Activated CD4-positive, alpha-beta T cell treated with anti-CD3 and anti-CD28 coated beads, Interleukin-2, amount 50 U/mL, for 4 hours (primary cell): ENCODE measurements at regions not wholly inside any gene's neighbourhood (a gene's known extent, or its start where the extent isn't known, plus 50 kb on each side); places are given as distances from the start of the nearest gene placed in this dataset.
"Not testable (repeated sequence)": the region's sequence is repeated elsewhere in the genome, so short reads cannot be mapped to it uniquely, and the experiment has no call there.

ENCODE experiments used
- DNase-seq, 2 experiments: peaks; one replicate each; pipeline ENCODE4 v3.0.0-alpha.2; 2020

DNA sequence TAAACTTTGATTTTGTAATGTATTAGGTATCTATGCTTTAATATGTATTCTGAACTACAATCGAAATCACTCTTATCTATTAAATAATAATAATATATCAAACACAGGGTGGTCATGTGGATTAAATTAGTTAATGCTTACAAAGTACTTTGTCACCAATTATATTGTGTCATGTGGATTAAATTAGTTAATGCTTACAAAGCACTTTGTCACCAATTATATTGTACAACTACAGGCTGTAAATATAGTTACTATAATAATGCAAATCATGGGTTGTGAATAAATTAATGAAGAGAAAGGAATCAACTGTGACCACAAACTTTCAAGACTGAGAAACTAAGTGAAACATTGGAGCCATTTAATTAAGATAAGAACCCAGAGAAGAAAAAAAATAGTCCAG lies 1929.1 kb upstream of the PCDH20 start:
- DNase-seq: no peak

DNA sequence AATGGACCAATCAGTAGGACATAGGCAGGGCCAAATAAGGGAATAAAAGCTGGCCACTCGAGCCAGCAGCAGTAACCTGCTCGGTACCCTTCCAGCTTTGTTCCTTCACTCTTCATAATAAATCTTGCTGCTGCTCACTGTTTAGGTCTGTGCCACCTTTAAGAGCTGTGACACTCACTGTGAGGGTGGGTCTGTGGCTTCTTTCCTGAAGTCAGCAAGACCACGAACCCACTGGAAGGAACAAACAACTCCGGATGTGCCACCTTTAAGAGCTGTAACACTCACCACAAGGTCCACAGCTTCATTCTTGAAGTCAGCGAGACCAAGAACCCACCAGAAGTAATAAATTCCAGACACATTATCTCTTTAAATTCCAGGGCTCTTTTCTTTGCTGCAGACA lies 1922.3 kb upstream of the PCDH20 start:
- DNase-seq: no peak

DNA sequence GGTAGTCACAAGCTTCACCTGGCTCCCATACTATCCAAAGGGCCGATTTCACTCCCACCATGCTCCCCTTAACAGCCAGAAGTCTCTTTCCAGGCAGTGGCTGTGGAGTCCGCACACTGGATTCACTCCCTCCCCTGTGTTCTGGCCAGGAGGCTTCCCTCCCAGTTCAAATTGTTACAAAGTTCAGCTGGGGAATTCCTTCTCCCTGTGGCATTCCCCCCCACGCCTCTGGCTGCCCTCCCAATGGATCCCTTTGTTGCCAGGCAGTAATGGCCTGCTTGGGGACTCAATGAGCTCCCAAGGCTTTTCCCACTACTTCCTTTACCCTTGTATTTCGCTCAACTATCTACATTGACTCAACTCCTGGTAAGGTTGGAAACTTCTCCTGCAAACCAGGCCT lies 1921.4 kb upstream of the PCDH20 start:
- DNase-seq: no peak

DNA sequence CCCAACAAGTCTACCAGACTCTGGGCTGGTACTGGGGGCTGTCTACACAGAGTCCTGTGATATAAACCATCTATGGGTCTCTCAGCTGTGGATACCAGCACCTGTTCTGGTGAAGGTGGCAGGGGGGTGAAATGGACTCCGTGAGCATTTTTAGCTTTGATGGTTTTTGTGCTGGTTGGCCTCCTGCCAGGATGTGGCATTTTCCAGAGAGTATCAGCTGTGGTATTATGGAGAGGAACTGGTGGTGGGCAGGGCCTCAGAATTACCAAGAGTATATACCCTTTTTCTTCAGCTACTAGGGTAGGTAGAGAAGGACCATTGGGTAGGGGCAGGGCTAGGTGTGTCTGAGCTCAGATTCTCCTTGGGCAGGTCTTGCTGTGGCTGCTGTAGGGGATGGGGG lies 1920.9 kb upstream of the PCDH20 start:
- no peak for DNase-seq

DNA sequence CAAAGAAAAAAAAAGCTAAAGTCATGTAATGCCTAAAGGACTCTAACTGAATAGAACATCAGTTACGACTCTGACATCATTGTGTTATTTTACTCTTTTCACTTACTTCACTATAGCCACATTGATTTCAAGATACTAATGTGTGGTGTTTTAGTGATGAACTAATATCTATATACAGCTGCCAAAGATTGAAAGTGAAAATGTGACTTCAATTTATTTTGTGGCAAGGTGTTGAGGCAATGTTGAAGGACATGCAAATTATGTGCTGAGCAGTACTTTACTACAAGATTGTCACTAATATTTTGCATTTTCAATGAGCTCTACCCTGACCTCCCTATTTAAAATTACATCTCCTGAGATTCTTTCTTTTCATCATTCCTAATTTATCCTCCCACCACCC lies 1911.9 kb upstream of the PCDH20 start:
- no peak for DNase-seq

DNA sequence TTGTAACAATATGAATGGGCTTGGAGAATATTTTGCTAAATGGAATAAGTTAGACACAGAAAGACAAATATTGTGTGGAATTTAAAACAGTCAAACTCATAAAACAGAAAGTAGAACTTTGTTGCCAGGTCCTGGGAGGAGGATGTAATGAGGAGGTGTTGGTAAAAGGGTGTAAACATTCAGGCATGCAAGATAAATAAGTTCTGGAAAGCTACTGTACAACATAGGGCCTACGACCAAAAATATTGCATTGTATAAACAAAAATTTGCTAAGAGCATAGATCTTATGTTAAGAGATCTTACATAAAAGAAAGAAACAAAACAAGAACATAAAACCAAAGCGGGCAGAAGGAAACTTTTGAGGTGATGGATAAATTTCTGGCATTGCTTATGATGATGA lies 1907.8 kb upstream of the PCDH20 start:
- no peak for DNase-seq

DNA sequence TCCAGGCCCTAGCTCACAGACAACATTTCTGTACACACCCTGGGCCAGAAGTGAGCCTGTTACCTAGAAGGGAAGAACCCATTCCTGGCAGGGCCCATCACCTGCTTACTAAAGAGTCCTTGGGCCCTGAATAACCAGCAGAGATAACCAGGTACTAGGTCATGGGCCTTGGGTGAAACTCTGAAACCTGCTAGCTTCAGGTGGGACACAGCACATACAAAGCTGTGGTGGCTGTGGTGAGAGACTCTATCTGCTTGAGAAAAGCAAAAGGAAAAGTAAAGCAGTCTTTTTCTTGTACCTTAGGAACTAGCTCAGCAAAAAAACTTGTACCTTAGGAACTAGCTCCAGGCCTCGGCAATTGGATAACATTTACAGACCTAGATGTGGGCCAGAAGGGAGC lies 1895.9 kb upstream of the PCDH20 start:
- DNase-seq: no peak

DNA sequence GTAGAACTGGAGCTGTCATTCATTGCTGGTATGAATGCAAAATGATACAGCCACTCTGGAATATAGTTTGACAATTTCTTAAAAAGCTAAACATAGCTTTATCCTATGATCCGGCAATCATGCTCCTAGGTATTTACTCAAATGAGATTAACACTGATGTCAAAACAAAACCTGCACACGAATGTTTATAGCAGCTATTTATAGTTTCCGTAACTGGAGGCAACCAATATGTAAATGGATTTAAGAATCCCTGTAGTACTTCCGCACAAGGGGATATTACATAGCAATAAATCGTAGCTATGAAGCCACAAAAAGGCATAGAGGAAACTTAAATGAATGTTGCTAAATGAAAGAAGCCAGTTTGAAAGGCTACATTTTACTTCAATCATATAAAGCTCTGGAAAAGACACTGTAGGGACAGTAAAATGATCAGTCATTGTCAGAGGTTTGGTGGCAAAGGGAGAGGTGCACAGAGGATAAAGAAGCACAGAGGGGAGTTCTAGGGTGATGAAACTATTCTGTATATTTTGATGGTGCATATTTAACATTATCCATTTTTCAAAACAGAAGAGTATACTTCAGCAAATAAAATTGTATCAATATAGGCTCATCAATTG lies 1893.0 kb upstream of the PCDH20 start:
- DNase-seq: no peak

DNA sequence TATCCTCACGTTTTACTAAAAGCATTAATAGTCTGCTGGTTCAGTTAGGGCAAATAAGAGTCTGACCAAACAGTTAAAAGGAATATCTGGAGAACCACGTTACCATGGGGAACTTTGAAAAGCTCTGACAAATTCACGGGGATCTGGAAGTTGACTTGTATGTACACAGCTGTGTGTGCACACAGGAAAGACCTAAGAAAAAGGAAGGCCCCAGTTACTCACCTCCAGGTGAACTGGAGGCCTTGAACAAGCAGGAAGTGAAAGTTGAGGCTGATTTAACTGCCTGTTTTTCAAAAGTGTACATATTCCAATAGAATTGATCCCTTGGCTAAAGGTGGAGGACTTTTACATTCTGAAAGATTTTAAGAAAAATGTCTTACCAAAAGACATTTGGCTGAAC lies 1891.6 kb upstream of the PCDH20 start:
- DNase-seq: no peak

DNA sequence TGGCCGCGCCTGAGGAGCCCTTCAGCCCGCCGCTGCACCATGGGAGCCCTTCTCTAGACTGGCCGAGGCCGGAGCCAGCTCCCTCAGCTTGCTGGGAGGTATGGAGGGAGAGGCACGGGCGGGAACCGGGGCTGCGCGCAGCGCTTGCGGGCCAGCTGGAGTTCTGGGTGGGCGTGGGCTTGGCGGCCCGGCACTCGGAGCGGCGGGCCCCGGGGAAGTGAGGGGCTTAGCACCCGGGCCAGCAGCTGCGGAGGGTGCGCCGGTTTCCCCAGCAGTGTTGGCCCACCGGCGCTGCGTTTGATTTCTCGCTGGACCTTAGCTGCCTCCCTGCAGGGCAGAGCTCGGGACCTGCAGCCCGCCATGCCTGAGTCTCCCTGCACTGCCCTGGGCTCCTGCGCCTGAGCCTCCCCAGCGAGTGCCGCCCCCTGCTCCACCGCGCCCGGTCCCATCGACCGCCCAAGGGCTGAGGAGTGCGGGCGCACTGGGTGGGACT lies 1890.0 kb upstream of the PCDH20 start:
- no peak for DNase-seq

DNA sequence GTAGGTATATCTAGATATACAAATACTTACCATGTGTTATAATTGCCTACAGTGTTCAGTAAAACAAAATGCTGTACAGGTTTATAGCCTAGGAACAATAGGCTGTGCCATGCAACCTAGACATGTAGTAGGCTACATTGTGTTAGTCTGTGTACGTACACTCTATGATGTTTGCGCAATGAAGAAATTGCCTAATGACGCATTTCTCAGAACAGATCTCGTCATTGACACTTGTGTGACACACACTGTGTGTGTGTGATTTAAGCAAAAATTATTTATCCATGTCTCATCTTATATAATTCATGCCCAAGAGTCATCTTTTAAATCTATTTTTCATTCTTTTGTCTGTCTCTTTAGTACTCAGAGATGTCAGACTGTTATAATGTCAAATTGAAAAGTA lies 1888.8 kb upstream of the PCDH20 start:
- no peak for DNase-seq

DNA sequence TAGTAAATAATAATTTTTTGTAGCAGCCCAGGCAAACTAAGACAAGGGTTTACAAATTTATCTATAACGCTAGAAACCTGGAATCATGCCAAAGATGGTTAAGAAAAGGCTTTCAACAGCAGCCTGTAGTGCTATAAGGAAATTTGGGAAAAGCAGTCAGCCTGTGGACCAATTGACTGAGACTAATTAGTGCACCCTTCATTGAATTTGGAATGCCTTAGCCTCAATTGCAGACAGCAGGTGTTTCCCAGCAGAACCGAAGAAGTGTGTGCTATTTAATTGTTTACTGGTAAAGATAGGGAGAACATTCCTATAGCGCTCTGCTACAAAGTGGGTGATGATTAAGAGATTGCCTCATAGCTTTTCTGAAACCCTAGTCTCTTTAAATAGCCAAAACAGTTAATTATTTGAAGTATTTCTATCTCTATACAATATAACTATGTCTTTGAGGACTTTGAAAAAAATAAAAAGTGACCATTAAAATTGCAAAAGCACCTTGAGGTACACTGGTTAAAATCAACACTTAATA lies 1884.3 kb upstream of the PCDH20 start:
- no peak for DNase-seq

DNA sequence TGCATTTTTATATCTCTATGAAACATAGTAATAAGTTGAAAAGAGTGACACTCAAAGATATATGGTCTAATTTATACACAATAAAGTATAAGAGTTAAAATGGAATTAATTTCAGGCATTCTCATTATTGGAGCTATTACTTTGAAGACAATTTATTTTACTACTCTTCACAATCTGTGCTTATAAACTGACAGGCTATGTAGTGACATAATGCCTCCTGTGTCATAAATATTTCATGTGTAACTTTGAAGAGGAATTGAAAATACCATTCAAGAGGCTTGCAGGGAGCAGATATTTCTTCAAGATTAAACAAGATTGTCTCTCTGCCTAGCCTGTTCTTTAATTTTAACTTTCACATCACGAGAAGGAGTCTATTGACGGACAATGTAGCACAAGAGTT lies 1881.5 kb upstream of the PCDH20 start:
- no peak for DNase-seq

DNA sequence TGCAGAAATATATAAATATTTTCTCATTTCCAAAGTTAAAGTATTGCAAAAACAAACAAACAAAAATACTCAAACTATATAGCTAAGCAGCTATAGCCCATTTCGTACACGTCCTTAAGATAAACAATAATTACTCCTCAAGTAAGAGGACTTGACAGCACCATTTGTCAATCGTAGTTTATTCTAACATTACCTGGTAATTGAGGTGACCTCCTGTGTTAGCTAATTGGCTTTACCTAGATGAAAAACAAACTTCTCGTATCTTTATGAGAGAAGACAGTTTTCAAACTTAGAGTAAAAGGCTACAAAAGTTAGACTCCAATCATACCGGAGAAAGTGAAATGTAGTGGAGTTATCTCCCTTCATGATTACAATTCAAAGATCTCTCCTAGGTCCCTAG lies 1876.1 kb upstream of the PCDH20 start:
- DNase-seq: no peak

DNA sequence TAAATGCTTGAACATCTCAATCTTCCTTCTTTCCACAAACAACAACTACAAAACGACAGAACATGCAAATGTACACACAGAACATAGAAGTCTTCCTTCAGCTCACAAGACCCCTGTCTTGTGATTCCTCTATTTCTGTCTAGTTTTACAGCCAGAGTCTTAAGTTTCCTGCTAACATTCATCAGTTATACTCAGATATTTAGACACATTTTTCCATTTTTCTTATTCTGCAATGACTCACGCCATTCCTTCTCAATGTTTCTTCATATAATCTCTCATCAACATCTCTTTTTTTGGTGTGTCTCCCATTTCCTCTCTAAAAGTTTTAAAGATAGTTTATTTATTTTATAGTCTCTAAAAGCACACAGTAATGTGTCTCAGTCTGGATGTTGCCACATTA lies 1872.9 kb upstream of the PCDH20 start:
- DNase-seq: no peak

DNA sequence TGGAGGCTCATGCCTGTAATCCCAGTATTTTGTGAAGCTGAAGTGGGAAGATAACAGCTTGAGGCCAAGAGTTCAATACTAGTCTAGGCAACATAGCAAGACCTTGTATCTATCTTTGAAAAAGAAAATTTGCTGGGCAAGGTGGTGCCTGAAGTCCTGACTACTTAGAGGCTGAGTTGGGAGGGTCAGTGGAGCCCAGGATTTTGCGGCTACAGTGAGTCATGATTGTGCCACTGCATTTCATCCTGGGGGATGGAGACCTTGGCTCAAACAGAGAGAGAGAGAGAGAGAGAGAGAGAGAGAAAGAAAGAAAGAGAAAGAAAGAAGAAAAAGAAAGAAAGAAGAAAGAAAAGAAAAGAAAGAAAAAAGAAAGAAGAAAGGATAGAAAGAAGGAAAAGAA lies 1872.3 kb upstream of the PCDH20 start:
- DNase-seq: no peak

DNA sequence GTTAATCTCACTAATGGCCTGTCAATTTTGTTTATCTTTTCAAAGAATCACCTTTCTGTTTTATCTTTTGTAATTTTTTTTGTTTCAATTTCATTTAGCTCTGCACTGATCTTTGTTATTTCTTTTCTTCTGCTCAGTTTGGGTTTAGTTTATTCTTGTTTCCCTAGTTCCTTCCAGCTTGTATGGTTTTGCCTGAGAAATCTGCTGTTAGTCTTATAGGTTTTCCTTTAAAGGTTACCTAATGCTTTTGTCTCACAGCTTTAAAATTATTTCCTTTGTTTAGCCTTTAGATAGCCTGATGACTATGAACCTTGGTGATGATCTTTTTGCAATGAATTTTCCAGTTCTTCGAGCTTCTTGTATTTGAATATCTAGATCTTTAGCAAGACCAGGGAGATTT lies 1869.8 kb upstream of the PCDH20 start:
- no peak for DNase-seq

DNA sequence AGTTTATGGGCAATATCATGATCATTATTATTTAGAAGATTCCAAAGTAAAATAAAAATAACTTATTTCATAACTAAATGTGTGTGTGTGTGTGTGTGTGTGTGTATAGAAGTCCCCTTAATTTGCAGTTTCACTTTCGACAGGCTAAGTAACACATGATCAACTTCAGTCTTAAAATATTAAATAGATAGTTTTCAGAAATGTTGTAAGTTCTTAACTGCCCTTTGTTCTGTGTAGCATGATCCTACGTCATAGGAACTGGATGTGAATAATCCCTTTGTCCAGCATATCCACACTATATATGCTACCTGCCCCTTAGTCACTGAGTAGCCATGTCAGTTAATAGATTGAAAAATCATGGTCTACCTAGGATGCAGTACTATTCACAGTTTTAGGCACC lies 1863.5 kb upstream of the PCDH20 start:
- DNase-seq: no peak

DNA sequence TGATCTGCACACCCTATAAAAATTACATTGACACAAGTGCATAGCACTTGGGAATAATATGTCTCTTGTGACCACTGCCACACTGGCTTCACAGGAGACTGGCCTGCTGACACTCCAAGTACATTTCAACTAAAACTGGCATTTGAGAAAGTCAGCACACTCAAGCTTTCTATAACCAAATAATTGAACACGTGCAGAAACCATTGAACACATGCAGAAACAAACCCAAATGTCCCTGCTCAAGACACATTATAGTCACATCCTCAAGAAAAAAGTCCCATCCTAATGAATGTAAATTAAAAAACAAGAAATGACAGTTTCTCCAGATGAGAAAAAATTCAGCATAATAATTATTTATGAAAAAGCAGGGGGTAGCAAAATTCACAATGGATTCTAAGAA lies 1859.1 kb upstream of the PCDH20 start:
- no peak for DNase-seq

DNA sequence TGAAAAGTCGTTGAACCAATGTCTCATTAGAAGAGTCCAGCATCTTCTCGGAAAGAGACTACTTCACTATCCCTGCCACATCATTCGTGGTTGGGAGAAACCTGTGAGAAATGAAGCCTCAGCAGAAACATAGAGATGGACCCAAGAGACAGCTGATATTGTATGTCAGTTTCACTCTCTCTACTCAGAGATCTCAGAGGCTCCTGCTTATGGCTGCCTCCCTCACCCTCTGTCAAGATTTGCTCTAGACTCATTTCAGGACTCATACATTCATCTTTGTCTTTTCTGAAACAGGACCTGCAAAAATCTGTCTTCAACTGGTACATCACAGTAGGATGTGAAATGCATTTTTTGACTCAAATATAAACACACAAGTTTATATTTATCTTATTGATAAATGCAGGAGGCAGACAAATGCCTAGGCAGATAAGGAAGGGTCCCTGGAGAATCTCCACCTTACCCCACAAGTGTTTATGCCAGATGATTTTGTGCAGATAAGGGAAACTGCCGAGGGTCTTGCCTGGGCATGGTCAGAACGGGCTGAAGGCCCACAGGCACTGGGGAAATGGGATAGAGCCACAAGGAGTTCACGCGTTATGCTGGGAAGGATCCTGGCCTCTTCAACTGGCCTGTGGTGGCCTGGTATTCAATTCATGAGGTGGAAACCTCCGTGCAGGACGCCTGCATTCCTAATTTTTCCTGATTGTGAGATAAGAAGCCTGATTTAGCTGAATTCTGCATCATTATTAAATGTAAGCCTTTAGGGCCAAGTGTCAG lies 1834.0 kb upstream of the PCDH20 start:
- DNase-seq: no peak

DNA sequence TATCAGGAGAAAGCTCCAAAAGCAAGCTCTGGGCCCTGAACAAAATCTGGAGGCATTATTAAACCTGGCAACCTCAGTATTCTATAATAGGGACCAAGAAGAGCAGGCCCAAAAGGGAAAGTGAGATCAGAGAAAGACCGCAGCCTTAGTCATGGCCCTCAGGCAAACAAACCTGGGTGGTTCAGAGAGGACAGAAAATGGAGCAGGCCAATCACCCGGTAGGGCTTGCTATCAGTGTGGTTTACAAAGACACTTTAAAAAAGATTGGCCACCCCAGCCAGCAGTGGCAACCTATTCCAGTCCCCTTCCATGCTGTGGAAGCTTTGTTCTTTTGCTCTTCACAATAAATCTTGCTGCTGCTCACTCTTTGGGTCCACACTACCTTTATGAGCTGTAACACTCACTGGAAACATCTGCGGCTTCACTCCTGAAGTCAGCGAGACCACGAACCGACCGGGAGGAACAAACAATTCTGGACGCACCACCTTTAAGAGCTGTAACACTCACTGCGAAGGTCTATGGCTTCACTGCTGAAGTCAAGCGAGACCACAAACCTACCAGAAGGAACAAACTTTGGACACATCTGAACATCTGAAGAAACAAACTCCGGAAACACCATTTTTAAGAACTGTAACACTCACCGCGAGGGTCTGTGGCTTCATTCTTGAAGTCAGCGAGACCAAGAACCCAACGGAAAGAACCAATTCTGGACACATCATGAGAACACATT lies 1821.2 kb upstream of the PCDH20 start:
- not testable (repeated sequence) for DNase-seq

DNA sequence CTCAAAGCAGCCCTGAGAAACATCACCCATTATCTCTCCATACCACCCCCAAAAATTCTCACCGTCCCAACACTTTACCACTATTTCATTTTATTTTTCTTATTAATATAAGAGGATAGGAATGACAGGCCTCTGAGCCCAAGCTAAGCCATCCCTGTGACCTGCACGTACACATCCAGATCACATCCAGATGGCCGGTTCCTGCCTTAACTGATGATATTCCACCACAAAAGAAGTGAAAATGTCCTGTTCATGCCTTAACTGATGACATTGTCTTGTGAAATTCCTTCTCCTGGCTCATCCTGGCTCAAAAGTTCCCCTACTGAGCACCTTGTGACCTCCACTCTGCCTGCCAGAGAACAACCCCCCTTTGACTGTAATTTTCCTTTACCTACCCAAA lies 1802.9 kb upstream of the PCDH20 start:
- not testable (repeated sequence) for DNase-seq

DNA sequence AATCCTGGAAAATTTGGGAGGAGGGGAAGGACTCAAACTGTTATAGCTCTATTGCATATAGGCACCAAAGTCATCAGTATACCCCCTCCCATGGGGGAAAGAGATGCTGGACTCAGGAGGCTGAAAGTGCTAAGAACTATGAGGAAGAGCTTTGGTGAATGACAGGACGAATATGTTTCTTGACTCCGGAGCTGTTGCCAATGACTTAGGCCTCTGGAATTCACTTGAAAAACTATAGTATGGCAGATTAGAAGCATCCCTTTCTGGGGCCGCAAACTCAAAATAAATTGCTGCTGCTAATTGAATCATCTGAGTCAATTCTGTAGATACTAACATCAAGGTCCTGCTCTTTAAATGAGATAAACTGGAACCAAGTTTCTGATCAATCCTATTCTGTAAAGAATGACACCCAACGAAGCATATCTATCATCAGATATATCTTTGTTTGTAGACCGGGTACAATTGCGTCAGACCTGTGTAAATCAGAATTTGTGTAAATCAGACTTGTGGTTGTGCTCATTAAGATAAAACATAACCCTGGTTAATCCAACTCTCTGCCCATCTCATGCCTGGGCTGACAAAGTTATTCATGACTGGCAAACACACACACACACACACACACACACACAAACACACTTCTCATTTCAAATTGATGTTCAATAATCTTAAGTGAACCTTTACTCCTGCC lies 1793.8 kb upstream of the PCDH20 start:
- DNase-seq: no peak
